SK-N-SH (cell line): ENCODE measurements at regions not wholly inside any gene's neighbourhood (a gene's known extent, or its start where the extent isn't known, plus 50 kb on each side); places are given as distances from the start of the nearest gene placed in this dataset.

Experiments
- CTCF ChIA-PET: fragments of 300-600, 350-600 bp; formaldehyde crosslinking; extraction: SDS; loops from one replicate; lab custom pipeline; 2021; lab: Yijun Ruan, JAX
- POLR2A ChIA-PET: fragments of 350-600 bp; sonication (Branson Sonifier 250); formaldehyde crosslinking; extraction: SDS; loops from one replicate; lab custom pipeline; 2020; ENCODE audit warnings: antibody characterized with exemption, inconsistent platforms; lab: Yijun Ruan, JAX
- DNase-seq: peaks from one replicate; pipeline ENCODE4 v3.0.0; 2012
- H2AFZ ChIP-seq: fragments of 200-600 bp; sonication (generic); 2 replicates; pipeline ENCODE4 v1.8.1; 2016; ENCODE audit warnings: antibody characterized with exemption, mild to moderate bottlenecking, low read depth
- H3F3A ChIP-seq: fragments of 200-600 bp; sonication (generic); replicated peaks from 2 replicates; pipeline ENCODE3; 2016; ENCODE audit warnings: antibody characterized with exemption, mild to moderate bottlenecking; ENCODE audit not compliant: insufficient read depth
- H3K27ac ChIP-seq, 2 experiments: fragments of 200-500 bp in 1 of 2; fragments of 200-600 bp in 1 of 2; sonication (Bioruptor generic) in 1 of 2; sonication (generic), shearing (Covaris generic) in 1 of 2; 2 replicates each; pipeline versions ENCODE4 v1.5.1 to v1.6.1; 2014 to 2016; ENCODE audit warnings: low read depth in 2 of 2, inconsistent platforms in 1 of 2, low read length in 1 of 2, mild to moderate bottlenecking in 1 of 2, mixed read lengths in 1 of 2
- H3K27me3 ChIP-seq: fragments of 200-600 bp; sonication (generic), shearing (Covaris generic); 2 replicates; pipeline ENCODE4 v1.6.1; 2016; ENCODE audit warnings: mixed run types; ENCODE audit not compliant: insufficient read depth
- H3K36me3 ChIP-seq, 2 experiments: fragments of 200-500 bp in 1 of 2; fragments of 200-600 bp in 1 of 2; sonication (Bioruptor generic) in 1 of 2; sonication (generic) in 1 of 2; replicated peaks in 1 of 2; 2 replicates each; pipeline versions ENCODE3 to v1.5.1; 2014 to 2016; ENCODE audit warnings: low read length in 1 of 2, mild to moderate bottlenecking in 1 of 2; ENCODE audit not compliant: insufficient read depth in 2 of 2, control insufficient read depth in 1 of 2
- H3K4me1 ChIP-seq, 2 experiments: fragments of 200-500 bp in 1 of 2; fragments of 200-600 bp in 1 of 2; sonication (Bioruptor generic) in 1 of 2; sonication (generic), shearing (Covaris generic) in 1 of 2; 2 replicates each; pipeline versions ENCODE4 v1.5.1 to v1.6.1; 2014 to 2016; ENCODE audit warnings: low read depth in 1 of 2, low read length in 1 of 2, mixed run types in 1 of 2; ENCODE audit not compliant: insufficient read depth in 2 of 2, control insufficient read depth in 1 of 2
- H3K4me2 ChIP-seq: fragments of 200-600 bp; sonication (generic), shearing (Covaris generic); 2 replicates; pipeline ENCODE4 v1.6.1; 2017; ENCODE audit warnings: mixed run types
- H3K4me3 ChIP-seq, 2 experiments: fragments of 200-500 bp in 1 of 2; fragments of 200-600 bp in 1 of 2; sonication (Bioruptor generic) in 1 of 2; sonication (generic), shearing (Covaris generic) in 1 of 2; 2 replicates each; pipeline versions ENCODE4 v1.5.1 to v1.8.1; 2014 to 2016; ENCODE audit warnings: low read depth in 2 of 2, inconsistent platforms in 1 of 2, low read length in 1 of 2, mild to moderate bottlenecking in 1 of 2, mixed read lengths in 1 of 2, moderate library complexity in 1 of 2
- H3K79me2 ChIP-seq: fragments of 200-600 bp; sonication (generic); 2 replicates; pipeline ENCODE4 v1.8.1; 2017; ENCODE audit warnings: mild to moderate bottlenecking; ENCODE audit not compliant: insufficient read depth
- H3K9ac ChIP-seq: fragments of 200-600 bp; sonication (generic); 2 replicates; pipeline ENCODE4 v1.6.1; 2017; ENCODE audit warnings: mixed run types
- H3K9me2 ChIP-seq: fragments of 200-600 bp; sonication (generic); 2 replicates; pipeline ENCODE4 v1.6.1; 2017; ENCODE audit warnings: mixed run types
- H3K9me3 ChIP-seq: fragments of 200-600 bp; sonication (generic); 2 replicates; pipeline ENCODE4 v1.6.1; 2017; ENCODE audit warnings: mixed run types, mild to moderate bottlenecking, moderate library complexity
- H4K20me1 ChIP-seq: fragments of 200-600 bp; sonication (generic); 2 replicates; pipeline ENCODE4 v1.6.1; 2017; ENCODE audit warnings: mild to moderate bottlenecking, mixed run types; ENCODE audit not compliant: insufficient read depth
- CHD2 ChIP-seq: fragments of 150-350 bp; IDR thresholded peaks from 2 replicates; pipeline ENCODE4 v1.6.1; 2018; ENCODE audit warnings: low read length; ENCODE audit not compliant: partially characterized antibody
- ELF1 ChIP-seq: IDR thresholded peaks from 2 replicates; pipeline ENCODE4 v1.4.0; 2012
- EP300 ChIP-seq, 2 experiments: IDR thresholded peaks; 2 replicates each; pipeline versions ENCODE4 v1.4.0 to v1.6.1; 2012; ENCODE audit warnings: borderline replicate concordance in 1 of 2, low read depth in 1 of 2, low read length in 1 of 2
- MXI1 ChIP-seq: IDR thresholded peaks from 2 replicates; pipeline ENCODE4 v1.6.1; 2012; ENCODE audit warnings: mild to moderate bottlenecking, low read depth, low read length, improper control_type of control experiment
- NFIC ChIP-seq: IDR thresholded peaks from 2 replicates; pipeline ENCODE4 v1.4.0; 2012; ENCODE audit warnings: borderline replicate concordance
- RFX5 ChIP-seq: IDR thresholded peaks from 2 replicates; pipeline ENCODE4 v1.6.1; 2012; ENCODE audit warnings: mild to moderate bottlenecking, improper control_type of control experiment, low read length
- TAF1 ChIP-seq: IDR thresholded peaks from 2 replicates; pipeline ENCODE4 v1.6.1; 2012; ENCODE audit warnings: low read depth, mild to moderate bottlenecking, low read length, moderate library complexity, borderline replicate concordance
- TEAD4 ChIP-seq: IDR thresholded peaks from 2 replicates; pipeline ENCODE4 v1.4.0; 2012; ENCODE audit warnings: mild to moderate bottlenecking, borderline replicate concordance; ENCODE audit not compliant: insufficient read depth
- USF1 ChIP-seq: IDR thresholded peaks from 2 replicates; pipeline ENCODE4 v1.4.0; 2012; ENCODE audit warnings: low read depth, borderline replicate concordance
- YY1 ChIP-seq: IDR thresholded peaks from 2 replicates; pipeline ENCODE4 v1.4.0; 2012; ENCODE audit warnings: low read depth, mild to moderate bottlenecking
- WGBS: methylation state at CpG from one replicate; pipeline ENCODE4 v1.1.6; 2017; ENCODE audit warnings: low lambda C conversion rate; 5-methylcytosine and 5-hydroxymethylcytosine counted together
- TF ChIP-seq, protein P1 (sequence below): fragments of 200-600 bp; sonication (generic); IDR thresholded peaks from 2 replicates; pipeline ENCODE4 v1.6.1; 2017; ENCODE audit warnings: antibody characterized with exemption, mild to moderate bottlenecking, moderate library complexity
- TF ChIP-seq, protein P2 (sequence below): fragments of 150-350 bp; IDR thresholded peaks from 2 replicates; pipeline ENCODE4 v1.6.1; 2016; ENCODE audit warnings: mild to moderate bottlenecking, low read depth, low read length
- TF ChIP-seq, protein P3 (sequence below): IDR thresholded peaks from 2 replicates; pipeline ENCODE4 v1.4.0; 2012; ENCODE audit warnings: low read depth, borderline replicate concordance

DNA sequence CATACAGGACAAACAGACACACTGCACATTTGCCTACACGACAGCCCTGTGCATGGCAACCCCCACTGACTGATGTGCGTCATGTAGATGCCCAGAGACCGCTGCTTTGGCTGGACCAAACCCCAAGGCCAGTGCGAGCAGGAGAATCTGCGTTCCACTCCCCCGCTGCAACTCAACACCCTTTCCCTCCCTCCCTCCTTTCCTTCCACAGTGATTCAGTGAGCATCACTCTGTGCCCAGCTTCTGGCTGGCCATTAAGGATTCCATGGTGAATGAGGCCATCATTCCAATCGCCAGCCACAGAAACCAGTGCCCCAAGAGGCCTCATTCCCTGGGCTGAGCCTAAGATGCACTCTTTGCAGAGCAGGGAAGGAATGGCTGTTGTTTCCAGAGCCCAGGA, 61.6 kb downstream of the GSX1 start:
- no peak overlapping the region for H2AFZ ChIP-seq
- H3F3A ChIP-seq, result no peaks in the 10 kb centered on the region
- POLR2A ChIA-PET, result no interaction called here
- WGBS, result 19% methylated on average over 7 of the region's 7 CpGs
- DNase-seq, result no peak
- no peak overlapping the region for H3K27ac ChIP-seq
- H3K9me3 ChIP-seq, result no peaks in the 10 kb centered on the region
- CTCF ChIA-PET, result no interaction called here
- H3K4me2 ChIP-seq, result no peak overlapping the region
- H4K20me1 ChIP-seq, result no peaks in the 10 kb centered on the region
- no peaks in the 10 kb centered on the region for H3K36me3 ChIP-seq
- H3K9ac ChIP-seq, result no peak overlapping the region
- peaks cover 47% of the 10 kb centered on the region; the same call in 1 of the 2 replicates for H3K27me3 ChIP-seq
- TF ChIP-seq, protein P1, sequence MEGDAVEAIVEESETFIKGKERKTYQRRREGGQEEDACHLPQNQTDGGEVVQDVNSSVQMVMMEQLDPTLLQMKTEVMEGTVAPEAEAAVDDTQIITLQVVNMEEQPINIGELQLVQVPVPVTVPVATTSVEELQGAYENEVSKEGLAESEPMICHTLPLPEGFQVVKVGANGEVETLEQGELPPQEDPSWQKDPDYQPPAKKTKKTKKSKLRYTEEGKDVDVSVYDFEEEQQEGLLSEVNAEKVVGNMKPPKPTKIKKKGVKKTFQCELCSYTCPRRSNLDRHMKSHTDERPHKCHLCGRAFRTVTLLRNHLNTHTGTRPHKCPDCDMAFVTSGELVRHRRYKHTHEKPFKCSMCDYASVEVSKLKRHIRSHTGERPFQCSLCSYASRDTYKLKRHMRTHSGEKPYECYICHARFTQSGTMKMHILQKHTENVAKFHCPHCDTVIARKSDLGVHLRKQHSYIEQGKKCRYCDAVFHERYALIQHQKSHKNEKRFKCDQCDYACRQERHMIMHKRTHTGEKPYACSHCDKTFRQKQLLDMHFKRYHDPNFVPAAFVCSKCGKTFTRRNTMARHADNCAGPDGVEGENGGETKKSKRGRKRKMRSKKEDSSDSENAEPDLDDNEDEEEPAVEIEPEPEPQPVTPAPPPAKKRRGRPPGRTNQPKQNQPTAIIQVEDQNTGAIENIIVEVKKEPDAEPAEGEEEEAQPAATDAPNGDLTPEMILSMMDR, result no peak
- TF ChIP-seq ELF1 (no peak), CHD2 (no peak), MXI1 (no peak), TEAD4 (no peak), NFIC (no peak), EP300 (IDR thresholded peaks at IDR 0.05; ENCODE audit: borderline replicate concordance in 1 of 2, low read depth in 1 of 2, low read length in 1 of 2) (no peak), RFX5 (no peak), USF1 (no peak), YY1 (no peak), TAF1 (no peak)
- TF ChIP-seq, protein P2, sequence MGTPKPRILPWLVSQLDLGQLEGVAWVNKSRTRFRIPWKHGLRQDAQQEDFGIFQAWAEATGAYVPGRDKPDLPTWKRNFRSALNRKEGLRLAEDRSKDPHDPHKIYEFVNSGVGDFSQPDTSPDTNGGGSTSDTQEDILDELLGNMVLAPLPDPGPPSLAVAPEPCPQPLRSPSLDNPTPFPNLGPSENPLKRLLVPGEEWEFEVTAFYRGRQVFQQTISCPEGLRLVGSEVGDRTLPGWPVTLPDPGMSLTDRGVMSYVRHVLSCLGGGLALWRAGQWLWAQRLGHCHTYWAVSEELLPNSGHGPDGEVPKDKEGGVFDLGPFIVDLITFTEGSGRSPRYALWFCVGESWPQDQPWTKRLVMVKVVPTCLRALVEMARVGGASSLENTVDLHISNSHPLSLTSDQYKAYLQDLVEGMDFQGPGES, result no peak
- TF ChIP-seq, protein P3, sequence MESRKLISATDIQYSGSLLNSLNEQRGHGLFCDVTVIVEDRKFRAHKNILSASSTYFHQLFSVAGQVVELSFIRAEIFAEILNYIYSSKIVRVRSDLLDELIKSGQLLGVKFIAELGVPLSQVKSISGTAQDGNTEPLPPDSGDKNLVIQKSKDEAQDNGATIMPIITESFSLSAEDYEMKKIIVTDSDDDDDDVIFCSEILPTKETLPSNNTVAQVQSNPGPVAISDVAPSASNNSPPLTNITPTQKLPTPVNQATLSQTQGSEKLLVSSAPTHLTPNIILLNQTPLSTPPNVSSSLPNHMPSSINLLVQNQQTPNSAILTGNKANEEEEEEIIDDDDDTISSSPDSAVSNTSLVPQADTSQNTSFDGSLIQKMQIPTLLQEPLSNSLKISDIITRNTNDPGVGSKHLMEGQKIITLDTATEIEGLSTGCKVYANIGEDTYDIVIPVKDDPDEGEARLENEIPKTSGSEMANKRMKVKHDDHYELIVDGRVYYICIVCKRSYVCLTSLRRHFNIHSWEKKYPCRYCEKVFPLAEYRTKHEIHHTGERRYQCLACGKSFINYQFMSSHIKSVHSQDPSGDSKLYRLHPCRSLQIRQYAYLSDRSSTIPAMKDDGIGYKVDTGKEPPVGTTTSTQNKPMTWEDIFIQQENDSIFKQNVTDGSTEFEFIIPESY, result no peak
- H3K4me3 ChIP-seq, result no peak overlapping the region
- no peaks in the 10 kb centered on the region for H3K9me2 ChIP-seq
- H3K79me2 ChIP-seq, result no peaks in the 10 kb centered on the region
- no peaks in the 10 kb centered on the region for H3K4me1 ChIP-seq
